ENCODE measurements at regions not wholly inside any gene's neighbourhood (a gene's known extent, or its start where the extent isn't known, plus 50 kb on each side); places are given as distances from the start of the nearest gene placed in this dataset.

DNA sequence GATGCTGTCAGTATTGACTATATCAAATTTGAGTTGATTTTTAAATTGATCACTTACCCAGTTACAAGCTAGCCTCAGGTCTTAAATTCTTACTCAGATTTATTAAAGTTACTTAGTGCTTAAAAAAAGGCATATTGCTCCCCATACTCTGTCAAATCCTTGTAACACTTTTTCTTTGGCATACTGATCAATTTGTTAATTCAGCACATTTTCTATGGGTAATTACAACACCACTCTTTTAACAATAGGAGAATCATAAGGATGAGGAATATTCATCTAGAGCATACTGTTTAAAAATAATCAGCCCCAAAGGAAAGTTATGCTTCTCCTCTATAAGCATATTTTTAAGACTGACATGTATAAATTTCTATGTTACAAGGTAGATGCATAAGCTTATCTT lies 482.5 kb downstream of the PABPC4L start:
- no peaks in the 10 kb centered on the region for H3K4me1 ChIP-seq (ENCODE audit: control insufficient read depth, insufficient read depth, low read length)
- POLR2A ChIA-PET: no interaction called here
- ATAC-seq (no peak), DNase-seq (ENCODE audit: low read depth, low spot score) (no peak)
- no TSS peak for BruUV-seq (replicated peaks)
- H3K36me3 ChIP-seq (ENCODE audit: control insufficient read depth, insufficient read depth, low read length): no peaks in the 10 kb centered on the region
- TF ChIP-seq, protein P1, sequence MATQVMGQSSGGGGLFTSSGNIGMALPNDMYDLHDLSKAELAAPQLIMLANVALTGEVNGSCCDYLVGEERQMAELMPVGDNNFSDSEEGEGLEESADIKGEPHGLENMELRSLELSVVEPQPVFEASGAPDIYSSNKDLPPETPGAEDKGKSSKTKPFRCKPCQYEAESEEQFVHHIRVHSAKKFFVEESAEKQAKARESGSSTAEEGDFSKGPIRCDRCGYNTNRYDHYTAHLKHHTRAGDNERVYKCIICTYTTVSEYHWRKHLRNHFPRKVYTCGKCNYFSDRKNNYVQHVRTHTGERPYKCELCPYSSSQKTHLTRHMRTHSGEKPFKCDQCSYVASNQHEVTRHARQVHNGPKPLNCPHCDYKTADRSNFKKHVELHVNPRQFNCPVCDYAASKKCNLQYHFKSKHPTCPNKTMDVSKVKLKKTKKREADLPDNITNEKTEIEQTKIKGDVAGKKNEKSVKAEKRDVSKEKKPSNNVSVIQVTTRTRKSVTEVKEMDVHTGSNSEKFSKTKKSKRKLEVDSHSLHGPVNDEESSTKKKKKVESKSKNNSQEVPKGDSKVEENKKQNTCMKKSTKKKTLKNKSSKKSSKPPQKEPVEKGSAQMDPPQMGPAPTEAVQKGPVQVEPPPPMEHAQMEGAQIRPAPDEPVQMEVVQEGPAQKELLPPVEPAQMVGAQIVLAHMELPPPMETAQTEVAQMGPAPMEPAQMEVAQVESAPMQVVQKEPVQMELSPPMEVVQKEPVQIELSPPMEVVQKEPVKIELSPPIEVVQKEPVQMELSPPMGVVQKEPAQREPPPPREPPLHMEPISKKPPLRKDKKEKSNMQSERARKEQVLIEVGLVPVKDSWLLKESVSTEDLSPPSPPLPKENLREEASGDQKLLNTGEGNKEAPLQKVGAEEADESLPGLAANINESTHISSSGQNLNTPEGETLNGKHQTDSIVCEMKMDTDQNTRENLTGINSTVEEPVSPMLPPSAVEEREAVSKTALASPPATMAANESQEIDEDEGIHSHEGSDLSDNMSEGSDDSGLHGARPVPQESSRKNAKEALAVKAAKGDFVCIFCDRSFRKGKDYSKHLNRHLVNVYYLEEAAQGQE (IDR thresholded peaks at IDR 0.05; ENCODE audit: insufficient read depth in 1 of 2, low read depth in 2 of 2, low read length in 1 of 2): no peak
- no peak for TF ChIP-seq POLR2AphosphoS5 (IDR thresholded peaks at IDR 0.05; ENCODE audit: low read depth, low read length)
- no peak for TF ChIP-seq SIN3A (IDR thresholded peaks at IDR 0.05; ENCODE audit: borderline replicate concordance, insufficient read depth, low read depth, low read length)
- TF ChIP-seq, protein P2, sequence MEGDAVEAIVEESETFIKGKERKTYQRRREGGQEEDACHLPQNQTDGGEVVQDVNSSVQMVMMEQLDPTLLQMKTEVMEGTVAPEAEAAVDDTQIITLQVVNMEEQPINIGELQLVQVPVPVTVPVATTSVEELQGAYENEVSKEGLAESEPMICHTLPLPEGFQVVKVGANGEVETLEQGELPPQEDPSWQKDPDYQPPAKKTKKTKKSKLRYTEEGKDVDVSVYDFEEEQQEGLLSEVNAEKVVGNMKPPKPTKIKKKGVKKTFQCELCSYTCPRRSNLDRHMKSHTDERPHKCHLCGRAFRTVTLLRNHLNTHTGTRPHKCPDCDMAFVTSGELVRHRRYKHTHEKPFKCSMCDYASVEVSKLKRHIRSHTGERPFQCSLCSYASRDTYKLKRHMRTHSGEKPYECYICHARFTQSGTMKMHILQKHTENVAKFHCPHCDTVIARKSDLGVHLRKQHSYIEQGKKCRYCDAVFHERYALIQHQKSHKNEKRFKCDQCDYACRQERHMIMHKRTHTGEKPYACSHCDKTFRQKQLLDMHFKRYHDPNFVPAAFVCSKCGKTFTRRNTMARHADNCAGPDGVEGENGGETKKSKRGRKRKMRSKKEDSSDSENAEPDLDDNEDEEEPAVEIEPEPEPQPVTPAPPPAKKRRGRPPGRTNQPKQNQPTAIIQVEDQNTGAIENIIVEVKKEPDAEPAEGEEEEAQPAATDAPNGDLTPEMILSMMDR (IDR thresholded peaks at IDR 0.05): no peak
- no peak for TF ChIP-seq TCF7L2 (IDR thresholded peaks at IDR 0.05; ENCODE audit: low read depth, low read length)
- H3K27ac ChIP-seq (ENCODE audit: low read length): no peak overlapping the region
- H3K4me3 ChIP-seq (ENCODE audit: low read depth in 2 of 2, low read length in 2 of 2): no peak overlapping the region
- no peaks in the 10 kb centered on the region for H3K27me3 ChIP-seq (ENCODE audit: control insufficient read depth, insufficient read depth, low read length)
- intact Hi-C loops (cut with micrococcal nuclease; ENCODE audit: unreplicated experiment): no loop called here
- no peaks in the 10 kb centered on the region for H3K9me3 ChIP-seq (ENCODE audit: control insufficient read depth, insufficient read depth, low read depth, low read length)
- CTCF ChIA-PET: no interaction called here
- in situ Hi-C loops (cut with HindIII; ENCODE audit: low pct_unique_long_range_greater_than_20kb, low sequenced_read_pairs): no loop called here

DNA sequence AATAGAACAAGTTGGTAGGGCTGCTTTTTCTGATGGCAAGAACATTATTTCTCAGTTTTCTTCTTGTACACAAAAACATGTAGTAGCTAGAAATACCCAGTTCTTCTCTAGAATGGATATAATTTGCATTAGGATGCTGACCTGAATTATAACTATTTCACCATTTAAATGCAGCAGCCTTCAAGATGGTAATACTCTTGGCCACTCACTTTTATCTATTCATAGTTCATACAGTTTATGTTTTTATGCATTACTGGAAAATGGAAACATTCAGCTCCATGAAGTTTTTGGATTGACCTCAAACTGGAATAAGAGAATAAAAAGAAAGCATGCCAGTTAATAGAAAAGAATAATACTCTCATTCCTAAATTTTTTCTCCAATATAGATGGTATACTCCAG lies 487.4 kb downstream of the PABPC4L start:
- H3K27ac ChIP-seq (ENCODE audit: low read length): no peak overlapping the region
- H3K36me3 ChIP-seq (ENCODE audit: control insufficient read depth, insufficient read depth, low read length): no peaks in the 10 kb centered on the region
- H3K4me1 ChIP-seq (ENCODE audit: control insufficient read depth, insufficient read depth, low read length): no peaks in the 10 kb centered on the region
- H3K4me3 ChIP-seq (ENCODE audit: low read depth in 2 of 2, low read length in 2 of 2): no peak overlapping the region
- no TSS peak for BruUV-seq (replicated peaks)
- ATAC-seq (no peak), DNase-seq (ENCODE audit: low read depth, low spot score) (no peak)
- in situ Hi-C loops (cut with HindIII; ENCODE audit: low pct_unique_long_range_greater_than_20kb, low sequenced_read_pairs) (no loop called here), intact Hi-C loops (cut with micrococcal nuclease; ENCODE audit: unreplicated experiment) (no loop called here)
- ChIA-PET POLR2A (no interaction called here), CTCF (no interaction called here)
- TF ChIP-seq, protein P1 (IDR thresholded peaks at IDR 0.05; ENCODE audit: insufficient read depth in 1 of 2, low read depth in 2 of 2, low read length in 1 of 2): no peak
- TF ChIP-seq POLR2AphosphoS5 (IDR thresholded peaks at IDR 0.05; ENCODE audit: low read depth, low read length) (no peak), TCF7L2 (IDR thresholded peaks at IDR 0.05; ENCODE audit: low read depth, low read length) (no peak), SIN3A (IDR thresholded peaks at IDR 0.05; ENCODE audit: borderline replicate concordance, insufficient read depth, low read depth, low read length) (no peak)
- TF ChIP-seq, protein P2 (IDR thresholded peaks at IDR 0.05): no peak
- H3K27me3 ChIP-seq (ENCODE audit: control insufficient read depth, insufficient read depth, low read length): no peaks in the 10 kb centered on the region
- no peaks in the 10 kb centered on the region for H3K9me3 ChIP-seq (ENCODE audit: control insufficient read depth, insufficient read depth, low read depth, low read length)

All from Panc1 (cell line).